ENCODE measurements at regions not wholly inside any gene's neighbourhood (a gene's known extent, or its start where the extent isn't known, plus 50 kb on each side); places are given as distances from the start of the nearest gene placed in this dataset.
"Not testable (repeated sequence)": the region's sequence is repeated elsewhere in the genome, so short reads cannot be mapped to it uniquely, and the experiment has no call there.

GRCh38 chr10:2627969-2628368, 439.4 kb upstream of the PFKP start:
- DNase-seq (ENCODE audit: low read depth), result no peak

GRCh38 chr10:2625094-2625493, 442.3 kb upstream of the PFKP start:
- DNase-seq (ENCODE audit: low read depth), result no peak

GRCh38 chr10:2623675-2624274, 443.6 kb upstream of the PFKP start:
- DNase-seq (ENCODE audit: low read depth), result no peak

- no peak for DNase-seq (ENCODE audit: low read depth)
Measured at GRCh38 chr10:2620827-2621521, 446.4 kb upstream of the PFKP start.

- DNase-seq (ENCODE audit: low read depth), result peak; percentile 11
Measured at GRCh38 chr10:2619916-2620315, 447.4 kb upstream of the PFKP start.

- no peak for DNase-seq (ENCODE audit: low read depth)
Measured at GRCh38 chr10:2619472-2619871, 447.9 kb upstream of the PFKP start.

- no peak for DNase-seq (ENCODE audit: low read depth)
Measured at GRCh38 chr10:2618690-2619089, 448.7 kb upstream of the PFKP start.

- DNase-seq (ENCODE audit: low read depth), result no peak
Measured at GRCh38 chr10:2616215-2616614, 451.1 kb upstream of the PFKP start.

GRCh38 chr10:2611603-2612002, 455.7 kb upstream of the PFKP start:
- DNase-seq (ENCODE audit: low read depth), result no peak

GRCh38 chr10:2610946-2611345, 456.4 kb upstream of the PFKP start:
- no peak for DNase-seq (ENCODE audit: low read depth)

- no peak for DNase-seq (ENCODE audit: low read depth)
Measured at GRCh38 chr10:2604891-2605290, 462.5 kb upstream of the PFKP start.

- DNase-seq (ENCODE audit: low read depth), result no peak
Measured at GRCh38 chr10:2599571-2599970, 467.8 kb upstream of the PFKP start.

GRCh38 chr10:2592360-2593160, 474.8 kb upstream of the PFKP start:
- DNase-seq (ENCODE audit: low read depth), result no peak

- DNase-seq (ENCODE audit: low read depth), result no peak
Measured at GRCh38 chr10:2589196-2589595, 478.2 kb upstream of the PFKP start.

GRCh38 chr10:2584385-2584784, 483.0 kb upstream of the PFKP start:
- no peak for DNase-seq (ENCODE audit: low read depth)

- no peak for DNase-seq (ENCODE audit: low read depth)
Measured at GRCh38 chr10:2576892-2577291, 490.5 kb upstream of the PFKP start.

GRCh38 chr10:2575460-2575859, 491.9 kb upstream of the PFKP start:
- DNase-seq (ENCODE audit: low read depth), result no peak

- no peak for DNase-seq (ENCODE audit: low read depth)
Measured at GRCh38 chr10:2572611-2573010, 494.7 kb upstream of the PFKP start.

- no peak for DNase-seq (ENCODE audit: low read depth)
Measured at GRCh38 chr10:2556883-2557282, 510.5 kb upstream of the PFKP start.

- DNase-seq (ENCODE audit: low read depth), result no peak
Measured at GRCh38 chr10:2548071-2548470, 519.3 kb upstream of the PFKP start.

- no peak for DNase-seq (ENCODE audit: low read depth)
Measured at GRCh38 chr10:2547606-2548005, 519.7 kb upstream of the PFKP start.

- DNase-seq (ENCODE audit: low read depth), result not testable (repeated sequence)
Measured at GRCh38 chr10:2546894-2547293, 520.5 kb upstream of the PFKP start.

- no peak for DNase-seq (ENCODE audit: low read depth)
Measured at GRCh38 chr10:2543974-2544373, 523.4 kb upstream of the PFKP start.

Measured in CMK (cell line).